HG03342 (cell line): ENCODE measurements at regions not wholly inside any gene's neighbourhood (a gene's known extent, or its start where the extent isn't known, plus 50 kb on each side); places are given as distances from the start of the nearest gene placed in this dataset.

Experiments
- ATAC-seq: cut with Tn5 transposase; IDR thresholded peaks from one replicate; pipeline ENCODE4 v1.9.1; 2021; ENCODE audit warnings: mild to moderate bottlenecking, moderate library complexity; ENCODE audit not compliant: unreplicated experiment

DNA sequence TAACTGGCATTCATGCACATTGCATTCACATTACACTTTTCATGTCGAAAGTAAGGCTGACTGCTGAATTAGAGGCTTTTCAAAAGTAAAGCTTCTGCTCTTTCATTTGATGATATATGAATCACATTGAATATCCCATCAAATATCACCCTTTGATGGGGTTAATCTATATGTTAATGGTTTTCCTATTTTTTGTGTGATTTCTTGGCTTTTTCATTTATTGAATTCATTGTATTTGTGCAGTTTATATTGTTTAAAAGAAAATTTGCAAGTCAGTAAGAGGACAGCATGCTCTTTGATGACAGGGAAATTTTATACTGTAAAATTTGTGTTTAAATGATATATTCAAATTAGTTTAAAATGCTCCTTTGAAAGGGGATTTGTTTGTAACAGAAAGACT lies 344.1 kb downstream of the PCDH10 start:
- ATAC-seq: no peak

DNA sequence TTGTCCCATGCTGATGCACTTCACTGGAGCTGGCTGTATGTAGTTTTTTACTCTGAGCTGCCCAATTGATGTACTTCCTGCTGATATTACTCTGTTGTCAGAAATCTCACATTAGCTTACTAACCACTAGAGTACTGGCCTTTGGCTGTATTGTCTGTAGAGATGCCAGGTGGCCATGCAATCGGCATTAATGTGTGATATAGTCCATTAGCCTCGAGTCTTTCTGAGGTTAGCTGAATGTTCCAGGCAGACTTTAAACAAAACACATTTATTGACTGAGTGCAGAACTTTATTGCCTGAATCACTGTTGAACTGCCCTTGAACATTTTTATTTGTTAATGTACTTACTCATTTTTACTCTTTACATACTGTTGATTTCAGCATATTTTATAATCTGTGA lies 335.2 kb downstream of the PCDH10 start:
- ATAC-seq: no peak

- no peak for ATAC-seq
These were observed 334.6 kb downstream of the PCDH10 start for GRCh38 chr4:133483600-133484246.

- no peak for ATAC-seq
These were observed 327.0 kb downstream of the PCDH10 start for GRCh38 chr4:133476063-133476462.

GRCh38 chr4:133474501-133474900 lies 325.4 kb downstream of the PCDH10 start:
- ATAC-seq: no peak

GRCh38 chr4:133472244-133472643 lies 323.1 kb downstream of the PCDH10 start:
- ATAC-seq: no peak

DNA sequence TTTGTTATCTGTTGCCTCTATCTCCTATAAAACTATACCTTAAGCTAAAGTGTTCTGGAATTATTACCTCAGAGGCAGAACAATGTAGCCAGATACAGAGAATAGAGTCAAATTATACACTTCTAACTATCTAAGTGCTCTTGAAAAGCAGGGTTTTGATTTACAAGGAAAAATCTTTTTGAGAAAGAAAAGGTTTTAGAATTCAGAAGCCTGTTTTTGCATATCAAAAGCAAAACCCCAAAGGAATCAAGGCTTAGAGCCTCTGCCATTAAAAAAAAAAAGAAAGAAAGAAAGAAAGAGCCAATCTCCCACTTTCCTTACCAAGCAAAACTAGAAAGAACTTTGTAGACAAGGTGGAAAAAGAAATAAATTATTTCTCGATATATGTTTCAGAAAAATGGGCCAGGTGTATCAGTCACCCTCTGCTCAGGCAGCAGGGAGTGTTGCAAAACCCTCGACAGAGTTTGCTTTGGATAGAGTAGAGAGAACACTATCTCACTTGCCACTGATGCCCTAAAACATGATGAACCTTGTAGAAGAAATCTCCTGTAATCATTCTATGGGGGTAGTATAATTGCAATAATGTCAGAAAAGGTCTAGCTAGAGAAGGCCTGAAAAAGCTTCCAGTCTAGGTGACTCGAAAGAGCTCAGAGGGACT lies 318.3 kb downstream of the PCDH10 start:
- no peak for ATAC-seq

DNA sequence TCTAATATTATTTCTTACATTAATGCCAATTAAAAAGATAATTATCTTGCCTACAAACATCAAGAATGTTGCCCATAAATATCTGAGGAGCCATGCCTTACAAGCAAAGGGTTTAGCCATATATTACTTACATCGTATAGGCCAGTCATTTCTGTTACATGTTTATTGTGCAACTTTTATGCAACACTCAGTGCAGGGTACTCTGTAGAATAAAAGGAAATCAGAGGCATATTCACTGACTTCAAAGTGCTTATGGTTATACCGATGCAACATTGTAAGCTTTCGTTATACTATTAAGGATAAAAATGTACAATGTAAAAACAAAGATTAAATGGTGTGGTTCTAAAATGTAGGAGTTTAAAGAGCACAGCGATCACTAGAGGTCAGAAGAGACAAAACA lies 315.9 kb downstream of the PCDH10 start:
- no peak for ATAC-seq

- no peak for ATAC-seq
These were observed 315.2 kb downstream of the PCDH10 start for GRCh38 chr4:133464311-133464710.

DNA sequence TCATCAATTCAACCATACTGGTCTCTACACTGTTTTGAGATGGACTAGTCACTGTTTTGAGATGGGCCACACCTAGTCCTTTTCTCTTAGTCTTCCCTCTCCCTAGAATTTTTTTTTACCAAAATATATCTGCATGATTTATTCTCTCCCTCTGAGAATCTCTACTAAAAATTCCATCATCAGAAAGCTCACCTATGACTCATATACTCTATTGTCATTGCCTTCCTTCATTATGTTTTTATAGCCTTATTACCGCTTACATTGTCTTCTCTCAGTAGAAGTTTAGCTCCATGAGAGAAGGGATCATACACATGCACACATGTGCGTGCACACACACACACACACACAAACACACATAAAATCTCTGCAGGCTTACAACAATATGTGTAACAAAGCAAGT lies 303.6 kb downstream of the PCDH10 start:
- no peak for ATAC-seq

GRCh38 chr4:133450813-133451212 lies 301.7 kb downstream of the PCDH10 start:
- ATAC-seq: no peak

DNA sequence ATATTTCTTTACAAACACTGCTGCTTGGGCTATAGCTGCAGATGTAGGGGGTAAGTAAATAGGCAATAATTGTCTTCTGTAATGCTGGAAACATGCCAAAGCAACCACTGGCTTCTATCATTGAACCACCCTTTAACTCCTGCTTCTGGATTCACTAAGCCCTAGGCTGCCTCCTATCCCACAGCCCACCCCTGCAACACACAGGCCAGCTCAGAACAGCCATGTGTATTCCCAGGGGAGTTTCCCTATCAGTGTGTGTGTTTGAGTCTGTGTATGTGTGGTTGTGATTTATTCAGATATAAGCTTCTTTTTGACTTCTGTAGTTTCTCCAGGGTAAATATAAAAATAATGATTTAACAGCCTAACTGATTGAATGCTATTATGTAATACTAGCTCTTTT lies 291.3 kb downstream of the PCDH10 start:
- no peak for ATAC-seq

GRCh38 chr4:133439830-133440229 lies 290.7 kb downstream of the PCDH10 start:
- ATAC-seq: no peak

DNA sequence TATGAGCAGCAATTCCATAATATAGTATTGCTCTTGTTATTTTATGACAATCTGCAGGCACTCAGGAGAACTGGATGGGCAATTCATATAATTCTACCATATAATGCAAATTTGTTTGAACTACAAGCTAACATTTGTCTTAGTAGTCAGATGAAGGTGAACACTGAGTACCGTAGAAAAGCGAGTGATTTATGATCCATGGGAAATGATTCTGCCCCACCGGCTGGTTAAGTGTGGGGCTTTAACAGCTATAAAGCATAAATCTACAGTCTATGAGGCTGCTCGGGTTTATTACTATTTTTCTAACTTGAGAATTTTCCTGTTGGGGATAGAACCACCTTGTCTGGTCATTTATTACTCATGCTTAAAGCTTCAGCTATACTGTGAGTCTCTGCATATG lies 275.5 kb downstream of the PCDH10 start:
- no peak for ATAC-seq

DNA sequence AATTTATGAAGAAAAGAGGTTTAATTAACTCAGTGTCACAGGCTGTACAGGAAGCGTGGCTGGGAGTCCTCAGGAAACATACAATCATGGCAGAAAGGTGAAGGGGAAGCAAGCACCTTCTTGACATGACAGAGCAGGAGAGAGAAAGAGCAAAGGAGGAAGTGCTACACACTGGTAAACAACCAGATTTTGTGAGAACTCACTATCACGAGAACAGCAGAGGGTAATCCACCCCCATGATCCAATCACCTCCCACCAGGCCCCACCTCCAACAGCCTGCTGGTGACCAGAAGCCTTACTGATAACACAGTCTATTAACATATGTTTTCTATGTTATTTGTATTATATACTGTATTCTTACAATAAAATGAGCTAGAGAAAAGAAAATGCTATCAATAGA lies 254.8 kb downstream of the PCDH10 start:
- ATAC-seq: no peak

DNA sequence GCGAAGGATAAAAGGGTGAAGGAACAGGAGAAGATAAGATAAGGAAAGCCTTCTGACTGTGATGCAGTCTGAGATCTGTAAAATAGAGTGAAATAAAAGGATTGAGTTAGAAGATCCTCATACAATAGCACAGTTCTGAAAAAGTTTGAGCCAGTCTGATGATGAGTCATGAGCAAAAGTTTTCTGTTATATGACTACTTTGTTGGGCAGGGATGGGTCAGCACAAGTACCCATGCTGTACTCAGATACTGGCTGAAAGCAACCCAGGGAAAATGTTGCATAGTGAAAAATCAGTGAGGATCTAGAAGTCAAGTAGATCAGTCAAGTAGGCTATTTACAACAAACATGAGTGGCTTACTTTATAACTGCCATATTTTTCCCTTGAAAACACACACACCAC lies 253.5 kb downstream of the PCDH10 start:
- no peak for ATAC-seq

- no peak for ATAC-seq
These were observed 246.0 kb downstream of the PCDH10 start for GRCh38 chr4:133394971-133395627.

GRCh38 chr4:133390198-133390855 lies 241.2 kb downstream of the PCDH10 start:
- no peak for ATAC-seq

DNA sequence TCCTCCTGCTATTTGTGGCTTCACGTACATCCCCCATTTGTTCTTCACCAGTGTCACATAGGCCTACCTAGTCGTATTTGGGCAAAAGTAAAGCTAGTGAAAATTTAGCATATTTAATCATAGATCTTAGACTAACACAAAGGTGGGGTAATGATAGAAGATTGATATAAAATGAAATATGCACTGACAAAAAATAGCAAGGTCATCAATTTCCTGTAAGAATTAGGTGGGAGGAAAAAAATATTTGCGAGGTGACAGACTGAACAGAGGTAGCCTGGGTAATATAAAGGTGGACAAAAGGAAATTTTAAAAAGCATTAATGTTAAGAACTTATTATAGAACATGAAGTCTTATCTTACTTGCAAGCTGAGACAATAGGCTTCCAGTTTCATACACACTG lies 239.9 kb downstream of the PCDH10 start:
- ATAC-seq: no peak

- ATAC-seq: no peak
These were observed 236.3 kb downstream of the PCDH10 start for GRCh38 chr4:133385161-133385954.
